GM21529 (cell line): ENCODE measurements at regions not wholly inside any gene's neighbourhood (a gene's known extent, or its start where the extent isn't known, plus 50 kb on each side); places are given as distances from the start of the nearest gene placed in this dataset.

Source experiments
- ATAC-seq: cut with Tn5 transposase; IDR thresholded peaks from one replicate; pipeline ENCODE4 v1.9.1; 2021; ENCODE audit not compliant: unreplicated experiment

- no peak for ATAC-seq
Measured at GRCh38 chr1:95982711-95983110, 738.9 kb upstream of the PTBP2 start.

GRCh38 chr1:95983831-95984230, 737.8 kb upstream of the PTBP2 start:
- no peak for ATAC-seq

- ATAC-seq = no peak
Measured at GRCh38 chr1:95984798-95985374, 736.7 kb upstream of the PTBP2 start.

- ATAC-seq = no peak
Measured at GRCh38 chr1:95990033-95990432, 731.6 kb upstream of the PTBP2 start.

GRCh38 chr1:95991787-95992520, 729.6 kb upstream of the PTBP2 start:
- ATAC-seq = no peak

GRCh38 chr1:95994643-95995042, 726.9 kb upstream of the PTBP2 start:
- ATAC-seq = no peak

- ATAC-seq = no peak
Measured at GRCh38 chr1:96002201-96002600, 719.4 kb upstream of the PTBP2 start.

- no peak for ATAC-seq
Measured at GRCh38 chr1:96002969-96003964, 718.3 kb upstream of the PTBP2 start.

GRCh38 chr1:96009831-96010434, 711.7 kb upstream of the PTBP2 start:
- ATAC-seq = no peak

GRCh38 chr1:96011606-96012005, 710.0 kb upstream of the PTBP2 start:
- ATAC-seq = no peak

GRCh38 chr1:96016219-96016618, 705.4 kb upstream of the PTBP2 start:
- no peak for ATAC-seq

GRCh38 chr1:96020378-96020777, 701.2 kb upstream of the PTBP2 start:
- ATAC-seq = no peak

GRCh38 chr1:96025062-96025461, 696.5 kb upstream of the PTBP2 start:
- ATAC-seq = no peak

- no peak for ATAC-seq
Measured at GRCh38 chr1:96028071-96028470, 693.5 kb upstream of the PTBP2 start.

- ATAC-seq = no peak
Measured at GRCh38 chr1:96030312-96030711, 691.3 kb upstream of the PTBP2 start.

- ATAC-seq = no peak
Measured at GRCh38 chr1:96034006-96034405, 687.6 kb upstream of the PTBP2 start.

- ATAC-seq = no peak
Measured at GRCh38 chr1:96036763-96037162, 684.8 kb upstream of the PTBP2 start.

GRCh38 chr1:96038636-96039035, 682.9 kb upstream of the PTBP2 start:
- ATAC-seq = no peak

GRCh38 chr1:96039910-96040309, 681.7 kb upstream of the PTBP2 start:
- ATAC-seq = no peak

GRCh38 chr1:96041470-96041869, 680.1 kb upstream of the PTBP2 start:
- ATAC-seq = no peak

- no peak for ATAC-seq
Measured at GRCh38 chr1:96048572-96049212, 672.9 kb upstream of the PTBP2 start.
